Heart right ventricle (tissue), 16 donors: ENCODE measurements at regions not wholly inside any gene's neighbourhood (a gene's known extent, or its start where the extent isn't known, plus 50 kb on each side); places are given as distances from the start of the nearest gene placed in this dataset.
"Not testable (repeated sequence)": the region's sequence is repeated elsewhere in the genome, so short reads cannot be mapped to it uniquely, and the experiment has no call there.

Experiments used
- ATAC-seq, 8 donors: fragments of 200-7000 bp; cut with Tn5 transposase; one replicate each; pipeline ENCODE4 v1.9.1; 2020; ENCODE audit warnings: mild to moderate bottlenecking in 8 of 8, moderate library complexity in 8 of 8, moderate number of reproducible peaks in 1 of 8
- DNase-seq, 2 donors: peaks; one replicate each; pipeline ENCODE4 v3.0.0-alpha.2; 2020
- H3K27ac ChIP-seq, 10 donors: fragments of 200-600 bp; sonication (generic) in 2 of 10; one replicate each; pipeline versions ENCODE4 v1.5.0 to v1.8.0; 2020 to 2022; ENCODE audit warnings: mild to moderate bottlenecking in 3 of 10
- H3K27me3 ChIP-seq, 7 donors: fragments of 200-600 bp; one replicate each; pipeline ENCODE4 v1.8.0; 2021 to 2022; ENCODE audit warnings: mild to moderate bottlenecking in 2 of 7
- H3K36me3 ChIP-seq, 9 donors: fragments of 200-600 bp; sonication (generic) in 1 of 9; one replicate each; pipeline versions ENCODE4 v1.5.0 to v1.8.0; 2020 to 2022; ENCODE audit warnings: mild to moderate bottlenecking in 2 of 9
- H3K4me1 ChIP-seq, 9 donors: fragments of 200-600 bp; sonication (generic) in 1 of 9; one replicate each; pipeline versions ENCODE4 v1.5.0 to v1.8.0; 2020 to 2022; ENCODE audit warnings: mild to moderate bottlenecking in 4 of 9
- H3K4me3 ChIP-seq, 10 donors: fragments of 200-600 bp; sonication (generic) in 2 of 10; one replicate each; pipeline versions ENCODE4 v1.5.0 to v1.8.0; 2020 to 2022; ENCODE audit warnings: mild to moderate bottlenecking in 7 of 10, moderate library complexity in 2 of 10
- H3K9me3 ChIP-seq, 11 donors: fragments of 200-600 bp in 10 of 11; sonication (generic) in 2 of 11; one replicate each; pipeline versions ENCODE4 v1.5.0 to v1.8.0; 2013 to 2022; ENCODE audit warnings: mild to moderate bottlenecking in 2 of 11, control low read depth in 1 of 11, moderate library complexity in 1 of 11
- CTCF ChIP-seq, 9 donors: fragments of 200-600 bp; sonication (generic) in 2 of 9; IDR thresholded peaks; one replicate each; pipeline versions ENCODE4 v1.5.0 to v1.8.0; 2021 to 2022; ENCODE audit warnings: antibody characterized with exemption in 9 of 9, mild to moderate bottlenecking in 5 of 9, moderate library complexity in 1 of 9
- WGBS, 2 donors: extraction: QIAGEN DNeasy Blood & Tissue Kit; methylation state at CpG; one replicate each; pipeline ENCODE4 v1.1.7; 2013; ENCODE audit warnings: inconsistent platforms in 1 of 2; 5-methylcytosine and 5-hydroxymethylcytosine counted together
- intact Hi-C, 10 donors: fragments of 100-400 bp; cut with DNase I; formaldehyde crosslinking; loops; one replicate each; pipeline versions ENCODE4 v1.11.1 to v1.14.2; 2022
- donor health status: Arrhythmogenic right ventricular cardiomyopathy.
- donor health status: ischemic (EF 13 %, LVEDD 7.1; RV severe dilation, severe dysfunction).
- donor health status: healthy with polysubstance abuse.
- donor health status: DM: no; HTN: yes; CAD: no.
- donor health status: DM: no; HTN: no; CAD: no.
- donor health status: ischemic (EF 25% LVEDD 6.9; RV normal size, moderate dysfunction).
- donor health status: ischemic (EF 25% LVEDD 5.7; RV mildly dilated, moderate dysfunction).
- donor health status: healthy.
- donor health status: DM: yes; HTN: yes; CAD: no.
- donor health status: Ischemic cardiomyopathy.
- donor health status: ischemic (EF 35%, LVEDD 5.7; RV mildly dilated, moderate dysfunction).
- donor health status: nonischemic (EF 11% LVEDD 7.7; RV severe dilation, severe dysfunction).
- donor health status: DM: yes; HTN: yes; CAD: no.
- donor health status: PGD.
- donor health status: ischemic (EF 29% LVEDD 5.4; RV normal size, mild dysfunction).
- donor health status: nonischemic (EF 23%, LVEDD 6.1; RV moderate dilation, normal function).

- Histone ChIP-seq H3K9me3 (peaks cover 0 to 5% (median 0%) of the 10 kb centered on the region in 11 donors), H3K27ac (no peak overlapping the region), H3K27me3 (peaks cover 0 to 2% (median 0%) of the 10 kb centered on the region in 7 donors), H3K4me3 (no peak overlapping the region), H3K36me3 (no peaks in the 10 kb centered on the region), H3K4me1 (peaks cover 0 to 41% (median 5%) of the 10 kb centered on the region in 9 donors)
- peak in 2 of 8 donors; percentile 27 to 42 for ATAC-seq
- intact Hi-C loops: no loop called here
- 26 to 41% methylated on average over 1 of the region's 1 CpG for WGBS, 2 donors
- TF ChIP-seq CTCF (IDR thresholded peaks at IDR 0.05): no peak
- DNase-seq: no peak
Observed at GRCh38 chr5:32534041-32534440, 51.3 kb upstream of the SUB1 start.

DNA sequence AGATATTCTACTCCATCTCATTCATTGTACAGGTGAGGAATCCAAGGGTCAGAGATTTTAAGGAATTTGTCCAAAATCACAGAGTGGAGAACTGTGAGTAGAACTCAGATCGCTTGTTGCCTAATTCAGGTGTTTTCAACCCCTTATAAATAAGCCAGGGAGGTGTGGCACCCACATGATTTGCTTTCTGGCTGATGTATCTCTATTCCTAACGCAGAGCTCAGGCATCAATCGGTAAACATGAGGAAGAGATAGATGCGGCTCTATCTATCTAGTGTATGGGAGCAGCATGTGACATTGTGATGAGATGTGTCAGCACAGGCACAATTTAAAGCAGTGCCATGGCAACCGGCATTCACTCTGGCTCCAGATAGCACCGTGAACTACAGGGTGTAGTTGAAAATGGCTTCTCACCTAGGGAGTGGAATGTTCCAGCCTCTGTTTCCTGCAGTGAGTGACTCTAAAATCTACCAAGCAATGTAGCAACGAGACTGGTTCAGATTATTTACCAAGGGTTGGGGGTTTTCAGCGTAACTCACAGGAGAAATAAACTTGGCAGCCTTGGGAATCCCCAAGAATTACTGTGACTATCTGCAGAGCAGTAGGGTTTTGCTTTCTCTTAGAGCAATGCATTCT is 53.4 kb upstream of the SUB1 start:
- Histone ChIP-seq H3K27me3 (peaks cover 0 to 2% (median 0%) of the 10 kb centered on the region in 7 donors), H3K36me3 (no peaks in the 10 kb centered on the region), H3K4me1 (peaks cover 0 to 22% (median 0%) of the 10 kb centered on the region in 9 donors), H3K4me3 (peak overlapping the region in 1 of 10 donors; percentile 42), H3K9me3 (peaks cover 0 to 5% (median 0%) of the 10 kb centered on the region in 11 donors), H3K27ac (peak overlapping the region in 1 of 10 donors; percentile 59)
- peak in 1 of 8 donors; percentile 33 for ATAC-seq
- WGBS, 2 donors: 42 to 49% methylated on average over 8 of the region's 8 CpGs
- TF ChIP-seq CTCF (IDR thresholded peaks at IDR 0.05): no peak
- intact Hi-C loops: no loop called here
- no peak for DNase-seq

DNA sequence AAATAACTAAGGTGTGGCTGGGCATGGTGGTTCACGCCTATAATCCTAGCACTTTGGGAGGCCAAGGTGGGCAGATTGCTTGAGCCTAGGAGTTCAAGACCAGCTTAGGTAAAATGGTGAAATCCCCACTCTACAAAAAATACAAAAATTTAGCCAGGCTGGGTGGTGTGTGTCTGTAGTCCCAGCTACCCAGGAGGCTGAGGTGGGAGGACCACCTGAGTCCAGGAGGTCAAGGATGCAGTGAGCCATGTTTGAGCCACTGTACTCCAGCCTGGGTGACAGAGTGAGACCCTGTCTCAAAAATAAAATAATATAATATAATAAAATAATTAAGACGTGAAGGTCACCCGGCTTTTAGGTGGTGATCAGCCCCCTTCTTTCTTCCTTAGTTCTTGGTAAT is 58.0 kb upstream of the SUB1 start:
- ATAC-seq, H3K36me3 ChIP-seq: not testable (repeated sequence)
- 92 to 94% methylated on average over 3 of the region's 3 CpGs for WGBS, 2 donors

GRCh38 chr5:32526810-32527209 is 58.5 kb upstream of the SUB1 start:
- intact Hi-C loops: no loop called here
- TF ChIP-seq CTCF (IDR thresholded peaks at IDR 0.05): no peak
- Histone ChIP-seq H3K27ac (no peak overlapping the region), H3K4me1 (peaks cover 0 to 21% (median 0%) of the 10 kb centered on the region in 9 donors), H3K27me3 (no peaks in the 10 kb centered on the region), H3K4me3 (no peak overlapping the region), H3K36me3 (no peaks in the 10 kb centered on the region), H3K9me3 (no peaks in the 10 kb centered on the region)
- no peak for DNase-seq
- 44 to 56% methylated on average over 1 of the region's 1 CpG for WGBS, 2 donors
- ATAC-seq: no peak

More for the DNA sequence above, 58.0 kb upstream of the SUB1 start:
- H3K4me3 ChIP-seq, intact Hi-C loops, H3K27me3 ChIP-seq, H3K9me3 ChIP-seq, DNase-seq, H3K27ac ChIP-seq: not testable (repeated sequence)
- H3K4me1 ChIP-seq: peaks cover 0 to 23% (median 0%) of the 10 kb centered on the region in 9 donors

DNA sequence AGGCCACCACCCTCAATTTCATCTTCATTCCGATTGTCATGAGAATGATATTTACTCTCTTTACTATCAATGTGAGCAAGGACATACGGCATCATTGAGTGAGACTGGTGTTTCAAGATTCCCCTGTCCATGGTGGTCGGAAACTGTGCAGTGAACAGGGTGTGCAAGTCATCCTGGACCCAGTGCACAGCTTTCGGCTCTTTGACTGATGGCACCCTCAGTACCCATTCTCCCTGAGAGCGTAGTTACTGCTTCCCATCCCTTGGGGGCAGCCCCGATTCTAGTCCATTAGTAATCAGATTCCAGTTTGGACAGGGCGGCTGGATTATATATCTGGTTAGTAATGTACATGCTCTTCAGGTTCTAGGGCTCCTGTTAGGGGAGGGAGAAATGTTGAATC is 61.7 kb upstream of the SUB1 start:
- H3K9me3 ChIP-seq: no peaks in the 10 kb centered on the region
- no peak overlapping the region for H3K27ac ChIP-seq
- DNase-seq: no peak
- no peak for ATAC-seq
- H3K27me3 ChIP-seq: peaks cover 0 to 3% (median 0%) of the 10 kb centered on the region in 7 donors
- intact Hi-C loops: no loop called here
- H3K36me3 ChIP-seq: no peaks in the 10 kb centered on the region
- 76 to 89% methylated on average over 7 of the region's 7 CpGs for WGBS, 2 donors
- TF ChIP-seq CTCF (IDR thresholded peaks at IDR 0.05): no peak
- peaks cover 0 to 22% (median 0%) of the 10 kb centered on the region in 9 donors for H3K4me1 ChIP-seq
- no peak overlapping the region for H3K4me3 ChIP-seq
